ENCODE measurements at regions not wholly inside any gene's neighbourhood (a gene's known extent, or its start where the extent isn't known, plus 50 kb on each side); places are given as distances from the start of the nearest gene placed in this dataset.

DNA sequence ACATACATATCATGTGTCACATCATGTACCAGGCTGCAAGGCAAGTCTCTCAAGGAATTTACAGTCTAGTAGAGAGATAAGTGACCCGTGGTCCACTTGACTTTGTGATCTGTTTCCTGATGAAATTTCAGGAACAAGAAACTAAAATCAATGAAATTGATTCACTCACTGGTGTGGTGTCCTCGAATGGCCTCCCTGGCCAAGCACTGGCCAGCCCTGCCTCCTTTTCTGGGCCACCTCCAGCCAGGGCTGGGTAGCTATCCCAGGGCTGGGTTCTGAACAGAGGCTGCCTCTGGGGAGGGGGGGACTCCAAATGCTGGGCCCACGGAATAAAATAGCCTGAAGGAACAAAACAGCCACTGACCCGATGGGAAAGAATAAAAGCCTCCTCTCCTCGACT lies 182.2 kb downstream of the HERPUD2 start:
- no peak for TF ChIP-seq POLR2A (IDR thresholded peaks at IDR 0.05; ENCODE audit: low read length)
- TF ChIP-seq GATA1 (IDR thresholded peaks at IDR 0.05; ENCODE audit: low read depth, low read length) = no peak
